PC-9 (cell line): ENCODE measurements at regions not wholly inside any gene's neighbourhood (a gene's known extent, or its start where the extent isn't known, plus 50 kb on each side); places are given as distances from the start of the nearest gene placed in this dataset.

Experiments
- BruUV-seq: library from RNA; stranded (reverse); fragments of 400-500 nt; replicated peaks from 2 replicates; lab custom pipeline; 2021; lab: Mats Ljungman, UMichigan
- CTCF ChIA-PET: fragments of 300-600 bp; sonication (Branson Sonifier 250); formaldehyde crosslinking; loops from one replicate; lab custom pipeline; 2022; ENCODE audit warnings: antibody characterized with exemption; lab: Charles Lee
- POLR2A ChIA-PET: fragments of 300-600 bp; sonication (Branson Sonifier 250); formaldehyde crosslinking; loops from one replicate; lab custom pipeline; 2022; ENCODE audit warnings: antibody characterized with exemption; ENCODE audit not compliant: unreplicated experiment; lab: Charles Lee
- DNase-seq, 2 experiments: peaks; one replicate each; pipeline versions ENCODE4 v3.0.0 to v3.0.0-alpha.2; 2015 to 2022; ENCODE audit warnings: mixed read lengths in 1 of 2
- H2AFZ ChIP-seq: fragments of 200-600 bp; sonication (generic); 2 replicates; pipeline ENCODE4 v1.8.1; 2017; ENCODE audit warnings: antibody characterized with exemption
- H3F3A ChIP-seq: fragments of 200-600 bp; sonication (generic); 2 replicates; pipeline ENCODE4 v1.8.1; 2017; ENCODE audit warnings: antibody characterized with exemption, mild to moderate bottlenecking, low read depth; ENCODE audit not compliant: insufficient read depth
- H3K27ac ChIP-seq: fragments of 200-600 bp; sonication (generic); 2 replicates; pipeline ENCODE4 v1.6.1; 2016; ENCODE audit warnings: mixed run types
- H3K27me3 ChIP-seq: fragments of 200-600 bp; sonication (generic); 2 replicates; pipeline ENCODE4 v1.6.1; 2016; ENCODE audit warnings: low read depth, mixed run types; ENCODE audit not compliant: insufficient read depth
- H3K36me3 ChIP-seq: fragments of 200-600 bp; sonication (generic); 2 replicates; pipeline ENCODE4 v1.6.1; 2016; ENCODE audit warnings: low read depth, mixed run types
- H3K4me1 ChIP-seq: fragments of 200-600 bp; sonication (generic); replicated peaks from 2 replicates; pipeline ENCODE4 v1.6.1; 2016; ENCODE audit warnings: mixed run types; ENCODE audit not compliant: insufficient read depth
- H3K4me2 ChIP-seq: fragments of 200-600 bp; sonication (generic); 2 replicates; pipeline ENCODE4 v1.6.1; 2017; ENCODE audit warnings: mixed run types
- H3K4me3 ChIP-seq: fragments of 200-600 bp; sonication (generic); 2 replicates; pipeline ENCODE4 v1.6.1; 2016; ENCODE audit warnings: mixed run types
- H3K79me2 ChIP-seq: fragments of 200-600 bp; sonication (generic); 2 replicates; pipeline ENCODE4 v1.6.1; 2017; ENCODE audit warnings: low read depth, mixed run types
- H3K9me2 ChIP-seq: fragments of 200-600 bp; sonication (generic); 2 replicates; pipeline ENCODE4 v1.8.1; 2017; ENCODE audit warnings: mild to moderate bottlenecking; ENCODE audit not compliant: insufficient read depth
- H3K9me3 ChIP-seq: fragments of 200-600 bp; sonication (generic); 2 replicates; pipeline ENCODE4 v1.8.1; 2016; ENCODE audit warnings: low read depth; ENCODE audit not compliant: insufficient read depth
- H4K20me1 ChIP-seq: fragments of 200-600 bp; sonication (generic); 2 replicates; pipeline ENCODE4 v1.8.1; 2017; ENCODE audit not compliant: insufficient read depth
- CTCF ChIP-seq: fragments of 200-600 bp; sonication (generic); conservative IDR thresholded peaks from 2 replicates; pipeline ENCODE4 v1.6.1; 2017; ENCODE audit warnings: mixed run types, antibody characterized with exemption, mild to moderate bottlenecking, moderate library complexity
- EZH2 ChIP-seq: fragments of 200-600 bp; sonication (generic); IDR thresholded peaks from 2 replicates; pipeline ENCODE4 v1.8.0; 2017; ENCODE audit warnings: antibody characterized with exemption, low read depth
- intact Hi-C: fragments of 100-400 bp; cut with micrococcal nuclease; formaldehyde crosslinking; loops from one replicate; pipeline ENCODE4 v1.10.0; 2022; ENCODE audit not compliant: unreplicated experiment

DNA sequence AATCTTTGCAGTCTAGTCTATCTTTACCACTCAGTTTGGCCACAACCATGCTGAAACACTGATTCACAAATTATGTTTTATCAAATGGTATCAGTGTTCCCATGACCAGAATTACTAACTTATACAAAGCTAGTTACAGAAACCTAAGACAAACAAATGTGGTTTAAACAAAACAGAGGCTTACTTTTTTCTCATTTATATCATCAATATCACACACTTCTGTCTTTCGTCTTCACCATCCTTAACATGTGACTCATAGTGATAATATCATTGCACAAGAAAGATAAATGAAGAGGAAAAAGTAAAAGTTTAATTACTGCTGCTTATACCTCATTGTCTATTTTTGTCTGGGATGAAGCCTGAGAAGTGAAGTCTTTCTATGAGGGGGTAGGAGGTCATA is 406.6 kb downstream of the PCDH10 start:
- no peak for DNase-seq
- H3K79me2 ChIP-seq: no peaks in the 10 kb centered on the region
- no peaks in the 10 kb centered on the region for H3K4me1 ChIP-seq
- H3K27me3 ChIP-seq: no peaks in the 10 kb centered on the region
- no peaks in the 10 kb centered on the region for H3K9me2 ChIP-seq
- BruUV-seq: no TSS peak
- H3K36me3 ChIP-seq: no peaks in the 10 kb centered on the region
- POLR2A ChIA-PET: no interaction called here
- TF ChIP-seq EZH2 (no peak), CTCF (no peak)
- no peaks in the 10 kb centered on the region for H3F3A ChIP-seq
- CTCF ChIA-PET: no interaction called here
- H3K4me3 ChIP-seq: no peak overlapping the region
- intact Hi-C loops: no loop called here
- no peak overlapping the region for H3K27ac ChIP-seq
- H2AFZ ChIP-seq: no peak overlapping the region
- H3K9me3 ChIP-seq: no peaks in the 10 kb centered on the region
- H4K20me1 ChIP-seq: no peaks in the 10 kb centered on the region
- no peak overlapping the region for H3K4me2 ChIP-seq

- H3K9me3 ChIP-seq: no peaks in the 10 kb centered on the region
- no peak overlapping the region for H3K4me3 ChIP-seq
- H3K79me2 ChIP-seq: no peaks in the 10 kb centered on the region
- no peaks in the 10 kb centered on the region for H3K9me2 ChIP-seq
- DNase-seq: no peak
- intact Hi-C loops: no loop called here
- no peaks in the 10 kb centered on the region for H3F3A ChIP-seq
- H4K20me1 ChIP-seq: no peaks in the 10 kb centered on the region
- ChIA-PET POLR2A (no interaction called here), CTCF (no interaction called here)
- H2AFZ ChIP-seq: no peak overlapping the region
- no peak overlapping the region for H3K27ac ChIP-seq
- no peaks in the 10 kb centered on the region for H3K36me3 ChIP-seq
- H3K27me3 ChIP-seq: no peaks in the 10 kb centered on the region
- no peaks in the 10 kb centered on the region for H3K4me1 ChIP-seq
- no peak for TF ChIP-seq EZH2
- TF ChIP-seq CTCF: no peak
- no TSS peak for BruUV-seq
- H3K4me2 ChIP-seq: no peak overlapping the region
Measured at GRCh38 chr4:133550436-133550835, 401.3 kb downstream of the PCDH10 start.

GRCh38 chr4:133544097-133544496 is 395.0 kb downstream of the PCDH10 start:
- Histone ChIP-seq H3K36me3 (no peaks in the 10 kb centered on the region), H3K9me3 (no peaks in the 10 kb centered on the region), H3K4me3 (no peak overlapping the region), H2AFZ (no peak overlapping the region), H3K4me2 (no peak overlapping the region), H3F3A (no peaks in the 10 kb centered on the region), H4K20me1 (no peaks in the 10 kb centered on the region), H3K79me2 (no peaks in the 10 kb centered on the region), H3K27me3 (no peaks in the 10 kb centered on the region), H3K27ac (no peak overlapping the region), H3K9me2 (no peaks in the 10 kb centered on the region), H3K4me1 (no peaks in the 10 kb centered on the region)
- POLR2A ChIA-PET: no interaction called here
- TF ChIP-seq CTCF (no peak), EZH2 (no peak)
- intact Hi-C loops: no loop called here
- CTCF ChIA-PET: no interaction called here
- no TSS peak for BruUV-seq
- DNase-seq: no peak
